ENCODE measurements at regions not wholly inside any gene's neighbourhood (a gene's known extent, or its start where the extent isn't known, plus 50 kb on each side); places are given as distances from the start of the nearest gene placed in this dataset.

DNA sequence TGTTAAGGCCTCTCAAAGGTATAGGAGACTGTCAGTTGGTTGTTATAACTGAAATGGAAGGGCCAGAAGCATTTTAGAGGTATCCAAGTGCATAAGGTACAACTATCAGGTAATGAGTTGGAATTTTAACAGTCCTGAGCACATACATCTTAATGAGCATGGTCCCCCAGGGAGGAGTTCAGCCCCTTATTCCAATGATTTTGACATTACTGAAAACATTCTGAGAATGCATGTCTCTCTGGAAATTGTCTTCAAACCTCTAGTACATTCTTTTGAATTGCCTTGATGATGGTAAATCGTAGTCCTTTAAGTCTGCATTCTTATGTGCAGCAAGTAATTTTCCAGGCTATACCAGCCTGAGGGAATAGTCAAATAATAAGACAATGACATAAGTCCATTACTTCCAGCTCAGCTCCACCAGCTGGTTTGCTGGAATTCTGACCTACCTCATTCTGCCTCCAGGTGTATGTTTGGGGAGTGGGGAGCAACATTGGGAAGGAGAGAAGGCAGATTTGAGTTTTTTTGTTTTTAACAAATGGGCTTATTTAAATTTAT lies 239.2 kb downstream of the MSRB3 start:
- no peak overlapping the region for H3K4me3 ChIP-seq
- DNase-seq: no peak
- intact Hi-C loops (cut with DNase I): no loop called here
- no peaks in the 10 kb centered on the region for H3K9me3 ChIP-seq
- H3K27ac ChIP-seq: no peak overlapping the region
- H3K4me1 ChIP-seq: no peaks in the 10 kb centered on the region
- no peaks in the 10 kb centered on the region for H3K27me3 ChIP-seq
- 88 to 93% methylated on average over 1 of the region's 1 CpG for WGBS, 2 donors
- H3K36me3 ChIP-seq: no peaks in the 10 kb centered on the region
- TF ChIP-seq POLR2AphosphoS5 (IDR thresholded peaks at IDR 0.05): no peak
- no peak for TF ChIP-seq POLR2A (IDR thresholded peaks at IDR 0.05)
- TF ChIP-seq, protein P1, sequence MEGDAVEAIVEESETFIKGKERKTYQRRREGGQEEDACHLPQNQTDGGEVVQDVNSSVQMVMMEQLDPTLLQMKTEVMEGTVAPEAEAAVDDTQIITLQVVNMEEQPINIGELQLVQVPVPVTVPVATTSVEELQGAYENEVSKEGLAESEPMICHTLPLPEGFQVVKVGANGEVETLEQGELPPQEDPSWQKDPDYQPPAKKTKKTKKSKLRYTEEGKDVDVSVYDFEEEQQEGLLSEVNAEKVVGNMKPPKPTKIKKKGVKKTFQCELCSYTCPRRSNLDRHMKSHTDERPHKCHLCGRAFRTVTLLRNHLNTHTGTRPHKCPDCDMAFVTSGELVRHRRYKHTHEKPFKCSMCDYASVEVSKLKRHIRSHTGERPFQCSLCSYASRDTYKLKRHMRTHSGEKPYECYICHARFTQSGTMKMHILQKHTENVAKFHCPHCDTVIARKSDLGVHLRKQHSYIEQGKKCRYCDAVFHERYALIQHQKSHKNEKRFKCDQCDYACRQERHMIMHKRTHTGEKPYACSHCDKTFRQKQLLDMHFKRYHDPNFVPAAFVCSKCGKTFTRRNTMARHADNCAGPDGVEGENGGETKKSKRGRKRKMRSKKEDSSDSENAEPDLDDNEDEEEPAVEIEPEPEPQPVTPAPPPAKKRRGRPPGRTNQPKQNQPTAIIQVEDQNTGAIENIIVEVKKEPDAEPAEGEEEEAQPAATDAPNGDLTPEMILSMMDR (IDR thresholded peaks at IDR 0.05): no peak
- no peak for TF ChIP-seq EP300 (IDR thresholded peaks at IDR 0.05)

DNA sequence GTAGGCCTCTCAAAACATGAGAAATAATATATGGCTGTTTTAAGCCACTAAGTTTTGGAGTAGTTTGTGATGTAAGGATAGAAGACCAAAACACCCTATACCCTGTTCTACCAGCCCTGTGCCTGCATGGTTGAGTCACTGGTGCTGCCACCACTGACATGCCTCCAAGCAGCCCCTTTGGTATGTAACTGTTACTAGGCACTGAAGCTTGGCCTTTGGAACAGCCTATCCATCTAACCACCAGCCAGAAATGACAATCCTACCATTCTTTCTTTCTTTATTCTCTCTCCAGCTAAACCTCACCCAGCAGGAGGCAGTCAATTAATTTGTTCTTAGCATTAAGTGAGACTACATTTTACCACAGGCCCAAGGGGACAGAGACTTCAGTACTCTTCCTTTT lies 240.3 kb downstream of the MSRB3 start:
- Histone ChIP-seq H3K27me3 (no peaks in the 10 kb centered on the region), H3K4me3 (no peak overlapping the region), H3K9me3 (no peaks in the 10 kb centered on the region), H3K36me3 (no peaks in the 10 kb centered on the region), H3K27ac (no peak overlapping the region), H3K4me1 (no peaks in the 10 kb centered on the region)
- TF ChIP-seq POLR2AphosphoS5 (IDR thresholded peaks at IDR 0.05): no peak
- no peak for TF ChIP-seq EP300 (IDR thresholded peaks at IDR 0.05)
- no peak for TF ChIP-seq POLR2A (IDR thresholded peaks at IDR 0.05)
- TF ChIP-seq, protein P1 (IDR thresholded peaks at IDR 0.05): no peak
- no peak for DNase-seq
- intact Hi-C loops (cut with DNase I): no loop called here

DNA sequence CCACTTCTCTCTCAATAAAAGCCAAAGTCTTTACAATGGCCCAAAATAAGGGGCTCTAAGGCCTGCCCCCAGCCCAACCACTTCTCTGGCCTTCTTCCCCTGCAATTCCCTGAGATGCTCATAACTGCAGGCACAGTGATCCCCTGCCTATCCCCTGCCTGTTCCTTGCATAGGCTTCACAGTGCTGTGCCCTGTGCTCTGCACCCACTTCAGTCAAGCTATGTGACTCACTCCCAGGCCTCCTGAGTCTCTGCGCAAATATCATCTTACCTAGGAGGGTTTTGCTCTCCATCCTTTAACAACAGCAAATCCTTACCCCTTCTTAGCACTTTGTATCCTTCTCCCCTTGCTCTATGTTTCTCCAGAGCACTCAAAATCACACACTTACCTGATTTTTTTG lies 242.2 kb downstream of the MSRB3 start:
- no peaks in the 10 kb centered on the region for H3K9me3 ChIP-seq
- H3K4me1 ChIP-seq: no peaks in the 10 kb centered on the region
- WGBS, 2 donors: 98 to 99% methylated on average over 1 of the region's 1 CpG
- H3K27ac ChIP-seq: no peak overlapping the region
- intact Hi-C loops (cut with DNase I): no loop called here
- TF ChIP-seq EP300 (IDR thresholded peaks at IDR 0.05) (no peak), POLR2A (IDR thresholded peaks at IDR 0.05) (no peak), POLR2AphosphoS5 (IDR thresholded peaks at IDR 0.05) (no peak)
- TF ChIP-seq, protein P1 (IDR thresholded peaks at IDR 0.05): no peak
- DNase-seq: no peak
- H3K4me3 ChIP-seq: no peak overlapping the region
- H3K36me3 ChIP-seq: no peaks in the 10 kb centered on the region
- H3K27me3 ChIP-seq: no peaks in the 10 kb centered on the region

DNA sequence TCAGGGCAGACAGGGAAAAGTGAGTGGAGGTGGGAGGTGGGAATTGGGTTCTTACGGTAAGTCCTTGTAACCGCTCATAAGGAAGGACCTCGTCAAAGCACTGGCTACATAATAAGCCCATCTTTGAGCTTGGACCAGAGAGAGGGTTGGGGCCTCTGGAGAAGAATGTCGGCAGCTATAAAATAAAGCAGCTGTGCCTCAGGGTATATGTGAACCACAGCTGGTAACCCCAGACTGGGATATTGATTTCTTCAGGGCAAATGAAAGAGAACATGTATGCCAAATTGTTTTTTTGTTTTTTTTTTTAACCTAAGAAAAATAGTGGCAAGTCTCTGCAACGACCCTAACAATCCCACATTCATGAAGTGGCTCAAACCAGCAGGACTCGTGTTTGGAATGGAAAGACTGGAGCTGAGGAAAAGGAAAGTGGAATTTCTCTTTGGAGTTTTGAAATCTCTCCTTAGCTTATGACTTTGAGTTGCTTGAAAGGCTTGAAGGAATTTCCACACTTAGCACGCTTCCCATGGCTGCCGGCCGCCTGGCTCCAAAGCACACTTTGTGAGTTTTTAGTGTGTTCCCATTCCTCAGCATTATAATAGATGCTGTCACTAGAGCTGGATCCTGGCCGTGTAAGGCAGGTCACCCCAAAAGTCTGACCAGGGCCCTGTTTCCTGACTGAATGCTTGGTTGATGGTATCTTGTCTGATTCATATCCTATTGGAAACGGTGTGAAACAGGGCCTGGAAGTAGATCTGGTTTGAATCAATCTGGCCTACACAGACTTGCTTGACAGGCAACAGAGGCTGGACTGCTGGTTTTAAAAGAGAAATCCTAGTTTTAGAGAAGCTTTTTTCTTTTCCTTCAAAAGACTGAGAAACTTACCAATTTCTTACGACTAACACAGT lies 244.7 kb downstream of the MSRB3 start:
- Histone ChIP-seq H3K9me3 (no peaks in the 10 kb centered on the region), H3K4me1 (no peaks in the 10 kb centered on the region), H3K4me3 (no peak overlapping the region), H3K36me3 (no peaks in the 10 kb centered on the region), H3K27me3 (no peaks in the 10 kb centered on the region), H3K27ac (no peak overlapping the region)
- 87 to 88% methylated on average over 12 of the region's 12 CpGs for WGBS, 2 donors
- intact Hi-C loops (cut with DNase I): no loop called here
- DNase-seq: no peak
- TF ChIP-seq POLR2A (IDR thresholded peaks at IDR 0.05) (no peak), EP300 (IDR thresholded peaks at IDR 0.05) (no peak), POLR2AphosphoS5 (IDR thresholded peaks at IDR 0.05) (no peak)
- TF ChIP-seq, protein P1 (IDR thresholded peaks at IDR 0.05): no peak

Measured in sigmoid colon (tissue), 6 donors.